ENCODE measurements at regions not wholly inside any gene's neighbourhood (a gene's known extent, or its start where the extent isn't known, plus 50 kb on each side); places are given as distances from the start of the nearest gene placed in this dataset.
"Not testable (repeated sequence)": the region's sequence is repeated elsewhere in the genome, so short reads cannot be mapped to it uniquely, and the experiment has no call there.

- intact Hi-C loops (cut with micrococcal nuclease), result not testable (repeated sequence)
Measured at GRCh38 chr3:159681717-159682116, 306.9 kb upstream of the IL12A start.

GRCh38 chr3:159685801-159686200, 302.8 kb upstream of the IL12A start:
- intact Hi-C loops (cut with micrococcal nuclease), result no loop called here

- intact Hi-C loops (cut with micrococcal nuclease), result no loop called here
Measured at GRCh38 chr3:159693226-159693625, 295.4 kb upstream of the IL12A start.

GRCh38 chr3:159711560-159712333, 276.9 kb upstream of the IL12A start:
- intact Hi-C loops (cut with micrococcal nuclease), result no loop called here

- intact Hi-C loops (cut with micrococcal nuclease), result no loop called here
Measured at GRCh38 chr3:159721324-159721723, 267.3 kb upstream of the IL12A start.

GRCh38 chr3:159723295-159723694, 265.3 kb upstream of the IL12A start:
- intact Hi-C loops (cut with micrococcal nuclease), result no loop called here

GRCh38 chr3:159724627-159725026, 264.0 kb upstream of the IL12A start:
- intact Hi-C loops (cut with micrococcal nuclease), result no loop called here

GRCh38 chr3:159726231-159726964, 262.2 kb upstream of the IL12A start:
- intact Hi-C loops (cut with micrococcal nuclease), result no loop called here

- intact Hi-C loops (cut with micrococcal nuclease), result no loop called here
Measured at GRCh38 chr3:159727506-159727905, 261.1 kb upstream of the IL12A start.

GRCh38 chr3:159731254-159731653, 257.4 kb upstream of the IL12A start:
- intact Hi-C loops (cut with micrococcal nuclease), result no loop called here

- intact Hi-C loops (cut with micrococcal nuclease), result no loop called here
Measured at GRCh38 chr3:159732172-159733111, 256.2 kb upstream of the IL12A start.

- intact Hi-C loops (cut with micrococcal nuclease), result no loop called here
Measured at GRCh38 chr3:159733194-159733860, 255.3 kb upstream of the IL12A start.

GRCh38 chr3:159734681-159735080, 254.0 kb upstream of the IL12A start:
- intact Hi-C loops (cut with micrococcal nuclease), result no loop called here

GRCh38 chr3:159739166-159739565, 249.5 kb upstream of the IL12A start:
- intact Hi-C loops (cut with micrococcal nuclease), result no loop called here

- intact Hi-C loops (cut with micrococcal nuclease), result no loop called here
Measured at GRCh38 chr3:159739969-159740368, 248.7 kb upstream of the IL12A start.

GRCh38 chr3:159741281-159741680, 247.4 kb upstream of the IL12A start:
- intact Hi-C loops (cut with micrococcal nuclease), result no loop called here

GRCh38 chr3:159748425-159748824, 240.2 kb upstream of the IL12A start:
- intact Hi-C loops (cut with micrococcal nuclease), result no loop called here

- intact Hi-C loops (cut with micrococcal nuclease), result no loop called here
Measured at GRCh38 chr3:159749406-159749805, 239.2 kb upstream of the IL12A start.

GRCh38 chr3:159751146-159751545, 237.5 kb upstream of the IL12A start:
- intact Hi-C loops (cut with micrococcal nuclease), result no loop called here

GRCh38 chr3:159751752-159752151, 236.9 kb upstream of the IL12A start:
- intact Hi-C loops (cut with micrococcal nuclease), result no loop called here
